Fibroblast of lung (primary cell): ENCODE measurements at regions not wholly inside any gene's neighbourhood (a gene's known extent, or its start where the extent isn't known, plus 50 kb on each side); places are given as distances from the start of the nearest gene placed in this dataset.

ENCODE experiments used
- DNase-seq, 2 donors: peaks; one replicate each; pipeline versions ENCODE4 v3.0.0 to v3.0.0-alpha.2; 2010; ENCODE audit warnings: low read depth in 2 of 2
- H2AFZ ChIP-seq: 2 replicates; pipeline ENCODE4 v1.5.1; 2012; ENCODE audit warnings: low read length, control low read depth, inconsistent platforms
- H3K27ac ChIP-seq: 2 replicates; pipeline ENCODE4 v1.5.1; 2011; ENCODE audit warnings: low read length, control low read depth; ENCODE audit not compliant: insufficient read depth
- H3K27me3 ChIP-seq: 2 replicates; pipeline ENCODE4 v1.5.1; 2011; ENCODE audit warnings: mild to moderate bottlenecking, low read length; ENCODE audit not compliant: control insufficient read depth, insufficient read depth
- H3K36me3 ChIP-seq: 2 replicates; pipeline ENCODE4 v1.5.1; 2011; ENCODE audit warnings: low read length; ENCODE audit not compliant: control insufficient read depth, insufficient read depth
- H3K4me1 ChIP-seq: 2 replicates; pipeline ENCODE4 v1.5.1; 2011; ENCODE audit warnings: low read length; ENCODE audit not compliant: control insufficient read depth, insufficient read depth; ENCODE audit errors: extremely low read depth
- H3K4me2 ChIP-seq: 2 replicates; pipeline ENCODE4 v1.5.1; 2011; ENCODE audit warnings: low read length, control low read depth; ENCODE audit not compliant: insufficient read depth; ENCODE audit errors: extremely low read depth
- H3K4me3 ChIP-seq, 4 experiments: fragments of 200-600 bp in 1 of 4; sonication (generic) in 1 of 4; replicated peaks in 1 of 4; 2 replicates each; pipeline ENCODE4 v1.5.1; 2011 to 2016; ENCODE audit warnings: low read length in 4 of 4, low read depth in 3 of 4, mild to moderate bottlenecking in 3 of 4, control low read depth in 2 of 4, inconsistent platforms in 1 of 4, mixed read lengths in 1 of 4; ENCODE audit not compliant: insufficient read depth in 1 of 4; ENCODE audit errors: control extremely low read depth in 1 of 4
- H3K79me2 ChIP-seq: 2 replicates; pipeline ENCODE4 v1.5.1; 2012; ENCODE audit warnings: mild to moderate bottlenecking, low read length, inconsistent platforms; ENCODE audit not compliant: control insufficient read depth, insufficient read depth
- H3K9ac ChIP-seq: 2 replicates; pipeline ENCODE4 v1.5.1; 2011; ENCODE audit warnings: mild to moderate bottlenecking, low read length, control low read depth; ENCODE audit not compliant: insufficient read depth
- H3K9me3 ChIP-seq: 2 replicates; pipeline ENCODE4 v1.5.1; 2012; ENCODE audit warnings: low read depth, low read length; ENCODE audit not compliant: control insufficient read depth, insufficient read depth
- H4K20me1 ChIP-seq: 2 replicates; pipeline ENCODE4 v1.5.1; 2011; ENCODE audit warnings: low read length; ENCODE audit not compliant: control insufficient read depth, insufficient read depth; ENCODE audit errors: extremely low read depth
- CTCF ChIP-seq, 2 donors: IDR thresholded peaks in 1 of 2; conservative IDR thresholded peaks in 1 of 2; 1 replicate in 1 of 2; 2 replicates in 1 of 2; pipeline ENCODE4 v1.5.1; 2011 to 2012; ENCODE audit warnings: low read length in 2 of 2, control low read depth in 1 of 2, inconsistent platforms in 1 of 2, low read depth in 1 of 2, mild to moderate bottlenecking in 1 of 2
- EZH2 ChIP-seq: IDR thresholded peaks from 2 replicates; pipeline ENCODE4 v1.5.1; 2012; ENCODE audit warnings: low read length, control low read depth, mild to moderate bottlenecking; ENCODE audit errors: missing control alignments

- no peaks in the 10 kb centered on the region for H3K79me2 ChIP-seq
- H3K4me2 ChIP-seq: no peak overlapping the region
- no peak overlapping the region for H3K9ac ChIP-seq
- H2AFZ ChIP-seq: no peak overlapping the region
- H3K27ac ChIP-seq: no peak overlapping the region
- H3K27me3 ChIP-seq: no peaks in the 10 kb centered on the region
- H3K4me1 ChIP-seq: no peaks in the 10 kb centered on the region
- H3K9me3 ChIP-seq: no peaks in the 10 kb centered on the region
- no peaks in the 10 kb centered on the region for H4K20me1 ChIP-seq
- DNase-seq: no peak
- no peak for TF ChIP-seq CTCF (conservative IDR thresholded peaks at IDR 0.05 in 1 of 2, IDR thresholded peaks at IDR 0.05 in 1 of 2; ENCODE audit: low read depth in 1 of 2, low read length in 2 of 2)
- no peak for TF ChIP-seq EZH2
- H3K4me3 ChIP-seq: no peak overlapping the region
- no peaks in the 10 kb centered on the region for H3K36me3 ChIP-seq
Measured at GRCh38 chr2:122129399-122129798, 373.9 kb downstream of the TSN start.

- H2AFZ ChIP-seq: no peak overlapping the region
- no peaks in the 10 kb centered on the region for H3K36me3 ChIP-seq
- no peak overlapping the region for H3K9ac ChIP-seq
- no peak overlapping the region for H3K4me3 ChIP-seq
- no peak for DNase-seq
- no peak overlapping the region for H3K27ac ChIP-seq
- H3K79me2 ChIP-seq: no peaks in the 10 kb centered on the region
- no peaks in the 10 kb centered on the region for H3K27me3 ChIP-seq
- no peaks in the 10 kb centered on the region for H3K9me3 ChIP-seq
- no peak overlapping the region for H3K4me2 ChIP-seq
- TF ChIP-seq EZH2 (no peak), CTCF (conservative IDR thresholded peaks at IDR 0.05 in 1 of 2, IDR thresholded peaks at IDR 0.05 in 1 of 2; ENCODE audit: low read depth in 1 of 2, low read length in 2 of 2) (no peak)
- no peaks in the 10 kb centered on the region for H3K4me1 ChIP-seq
- no peaks in the 10 kb centered on the region for H4K20me1 ChIP-seq
Measured at GRCh38 chr2:122132147-122132691, 376.8 kb downstream of the TSN start.

GRCh38 chr2:122135021-122135937 lies 379.8 kb downstream of the TSN start:
- Histone ChIP-seq H3K27me3 (no peaks in the 10 kb centered on the region), H3K27ac (no peak overlapping the region), H3K9me3 (no peaks in the 10 kb centered on the region), H3K9ac (no peak overlapping the region), H4K20me1 (no peaks in the 10 kb centered on the region), H3K4me1 (no peaks in the 10 kb centered on the region), H2AFZ (no peak overlapping the region), H3K4me3 (no peak overlapping the region), H3K79me2 (no peaks in the 10 kb centered on the region), H3K4me2 (no peak overlapping the region), H3K36me3 (no peaks in the 10 kb centered on the region)
- no peak for TF ChIP-seq CTCF (conservative IDR thresholded peaks at IDR 0.05 in 1 of 2, IDR thresholded peaks at IDR 0.05 in 1 of 2; ENCODE audit: low read depth in 1 of 2, low read length in 2 of 2)
- no peak for TF ChIP-seq EZH2
- no peak for DNase-seq
